ENCODE measurements at regions not wholly inside any gene's neighbourhood (a gene's known extent, or its start where the extent isn't known, plus 50 kb on each side); places are given as distances from the start of the nearest gene placed in this dataset.

DNA sequence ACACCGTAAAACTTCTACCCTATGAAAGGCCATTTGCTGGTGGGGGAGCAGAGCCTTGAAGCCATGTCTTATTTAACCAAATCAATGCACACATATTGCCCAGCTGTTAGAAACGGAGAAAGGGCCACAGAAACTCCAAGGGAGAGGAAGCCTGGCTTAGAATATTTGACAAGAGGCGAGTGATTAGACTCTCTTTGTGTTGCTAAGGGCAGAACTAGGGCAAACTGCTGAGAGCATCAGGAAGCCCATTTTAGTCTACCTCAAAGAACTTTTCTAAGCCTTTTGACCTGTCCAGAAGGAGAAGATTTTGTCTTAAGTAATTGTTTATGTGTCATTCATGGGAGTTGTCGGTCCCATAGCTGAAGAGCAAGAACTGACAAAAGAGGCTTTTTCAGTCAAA is 54.4 kb upstream of the CELF4 start:
- TF ChIP-seq, protein P1, sequence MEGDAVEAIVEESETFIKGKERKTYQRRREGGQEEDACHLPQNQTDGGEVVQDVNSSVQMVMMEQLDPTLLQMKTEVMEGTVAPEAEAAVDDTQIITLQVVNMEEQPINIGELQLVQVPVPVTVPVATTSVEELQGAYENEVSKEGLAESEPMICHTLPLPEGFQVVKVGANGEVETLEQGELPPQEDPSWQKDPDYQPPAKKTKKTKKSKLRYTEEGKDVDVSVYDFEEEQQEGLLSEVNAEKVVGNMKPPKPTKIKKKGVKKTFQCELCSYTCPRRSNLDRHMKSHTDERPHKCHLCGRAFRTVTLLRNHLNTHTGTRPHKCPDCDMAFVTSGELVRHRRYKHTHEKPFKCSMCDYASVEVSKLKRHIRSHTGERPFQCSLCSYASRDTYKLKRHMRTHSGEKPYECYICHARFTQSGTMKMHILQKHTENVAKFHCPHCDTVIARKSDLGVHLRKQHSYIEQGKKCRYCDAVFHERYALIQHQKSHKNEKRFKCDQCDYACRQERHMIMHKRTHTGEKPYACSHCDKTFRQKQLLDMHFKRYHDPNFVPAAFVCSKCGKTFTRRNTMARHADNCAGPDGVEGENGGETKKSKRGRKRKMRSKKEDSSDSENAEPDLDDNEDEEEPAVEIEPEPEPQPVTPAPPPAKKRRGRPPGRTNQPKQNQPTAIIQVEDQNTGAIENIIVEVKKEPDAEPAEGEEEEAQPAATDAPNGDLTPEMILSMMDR (IDR thresholded peaks at IDR 0.05) = no peak
- no peak for TF ChIP-seq POLR2A (IDR thresholded peaks at IDR 0.05)
